ENCODE measurements at regions not wholly inside any gene's neighbourhood (a gene's known extent, or its start where the extent isn't known, plus 50 kb on each side); places are given as distances from the start of the nearest gene placed in this dataset.

DNA sequence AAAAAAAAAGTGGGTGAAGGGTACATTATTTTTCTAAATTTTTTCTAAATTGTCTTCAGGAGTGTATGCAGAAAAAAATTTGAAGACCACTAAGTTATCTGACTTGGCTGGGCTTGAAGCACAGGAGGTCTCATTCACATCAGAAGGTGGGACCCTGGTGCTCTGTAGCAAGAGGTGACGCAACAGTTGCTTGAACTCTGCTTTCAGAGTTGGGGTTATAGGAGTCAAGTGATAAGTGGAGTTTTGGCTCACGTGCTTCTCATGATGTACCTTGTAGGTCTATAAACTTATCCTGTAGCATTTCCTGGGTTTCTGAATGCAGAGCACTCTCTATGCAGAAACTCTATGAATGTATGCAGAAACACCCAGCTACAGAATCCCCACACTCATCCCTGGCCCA lies 58.5 kb upstream of the FOXC1 start:
- DNase-seq (ENCODE audit: low spot score): no peak

DNA sequence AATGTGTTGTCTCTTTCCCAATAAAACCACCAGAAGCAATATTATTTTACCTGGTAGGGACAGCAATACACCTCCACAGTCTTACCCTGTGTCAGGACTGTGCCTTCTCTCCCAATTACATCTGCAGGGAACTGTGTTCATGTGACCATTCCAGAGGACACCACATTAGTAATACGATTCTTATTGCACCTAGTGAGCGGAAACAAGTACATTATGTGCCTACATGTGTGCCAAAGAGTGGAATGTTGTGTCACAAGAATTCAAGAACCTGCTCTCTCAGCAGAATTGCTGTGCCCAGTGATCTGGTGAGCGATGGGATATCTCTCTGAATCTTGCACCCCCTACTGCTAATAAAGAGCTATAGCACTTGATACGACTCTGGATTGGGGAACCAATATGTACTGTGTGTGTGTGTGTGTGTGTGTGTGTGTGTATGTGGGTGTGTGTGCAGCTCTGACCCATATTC lies 57.4 kb upstream of the FOXC1 start:
- DNase-seq (ENCODE audit: low spot score): peak; percentile 22

DNA sequence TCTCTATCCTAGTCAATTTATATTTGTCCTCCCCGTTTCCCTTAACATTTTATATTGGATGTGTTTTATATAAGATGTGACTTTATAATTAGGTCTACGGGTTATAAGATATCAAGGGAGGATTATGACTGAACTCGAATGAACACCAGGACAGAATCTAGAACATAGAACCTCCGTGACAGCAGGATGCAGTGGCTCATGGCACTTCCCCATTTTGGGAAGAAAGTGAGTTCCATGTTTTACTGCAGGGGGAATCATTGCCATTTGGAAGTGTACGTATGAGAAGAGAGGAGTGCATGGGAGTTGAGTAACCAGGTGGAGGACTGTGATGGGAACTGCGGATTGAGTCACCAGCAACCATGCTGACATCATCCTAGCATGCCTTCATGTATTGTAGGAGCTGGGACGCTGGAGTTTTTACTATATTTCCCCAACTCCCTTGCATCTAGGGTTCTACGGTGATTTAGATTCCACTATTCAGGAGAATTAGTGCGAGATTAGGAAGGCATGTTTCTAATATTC lies 56.1 kb upstream of the FOXC1 start:
- no peak for DNase-seq (ENCODE audit: low spot score)

DNA sequence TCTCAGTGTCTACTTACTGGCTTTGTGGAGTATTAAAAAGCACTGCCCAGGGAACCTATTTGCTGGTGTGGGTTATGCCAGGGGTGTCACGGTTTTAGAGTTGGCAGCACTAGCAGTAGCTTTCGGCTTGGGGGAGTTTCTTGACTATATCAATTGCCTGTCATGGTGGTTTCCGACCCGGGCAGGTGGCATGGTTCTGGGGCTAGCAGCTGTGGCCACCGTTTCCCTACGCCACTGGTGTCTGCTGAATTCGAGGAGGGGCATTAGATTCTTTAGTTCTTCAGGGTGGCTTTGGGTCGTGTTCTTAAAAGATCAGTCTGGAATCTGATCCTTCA lies 55.6 kb upstream of the FOXC1 start:
- no peak for DNase-seq (ENCODE audit: low spot score)

DNA sequence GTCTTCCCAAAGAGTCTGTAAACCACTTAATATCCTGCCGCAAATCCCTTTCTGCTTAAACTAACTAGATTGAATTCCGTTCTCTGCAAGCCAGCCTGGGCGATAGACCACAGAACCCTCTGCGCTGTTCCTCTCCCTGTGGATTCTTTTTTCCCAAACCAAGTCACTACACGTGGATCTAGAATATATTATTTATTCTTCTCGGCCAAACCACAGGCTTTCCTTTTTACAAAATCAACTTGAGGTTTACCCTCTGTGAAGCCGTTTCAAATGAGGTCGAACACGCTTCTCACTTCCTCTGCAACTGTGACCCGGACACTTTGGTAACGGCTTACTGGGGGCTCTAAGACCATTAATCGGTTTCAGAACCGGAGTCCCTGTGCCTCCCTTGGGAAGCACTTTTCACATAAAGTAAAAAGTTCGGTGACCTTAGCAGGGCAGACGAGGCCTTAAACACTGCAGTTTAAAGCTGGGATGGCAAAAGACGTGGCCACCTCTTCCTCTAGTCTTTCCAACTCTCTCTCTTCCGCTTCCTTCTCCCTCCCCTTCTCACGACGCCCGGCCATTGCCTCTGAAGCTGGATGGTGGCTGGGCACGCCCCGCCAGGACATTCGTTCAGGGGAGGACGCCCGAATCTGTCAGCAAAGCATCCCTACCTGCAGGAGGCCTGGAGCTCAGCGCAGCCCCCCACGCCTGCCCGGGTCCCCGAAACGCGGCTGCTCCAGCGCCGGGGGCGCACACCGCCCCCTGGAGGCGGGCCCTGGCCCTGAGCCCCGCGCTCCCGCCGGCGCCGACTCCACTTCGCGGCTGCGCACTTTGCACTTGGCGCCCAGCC lies 55.0 kb upstream of the FOXC1 start:
- DNase-seq (ENCODE audit: low spot score): no peak

DNA sequence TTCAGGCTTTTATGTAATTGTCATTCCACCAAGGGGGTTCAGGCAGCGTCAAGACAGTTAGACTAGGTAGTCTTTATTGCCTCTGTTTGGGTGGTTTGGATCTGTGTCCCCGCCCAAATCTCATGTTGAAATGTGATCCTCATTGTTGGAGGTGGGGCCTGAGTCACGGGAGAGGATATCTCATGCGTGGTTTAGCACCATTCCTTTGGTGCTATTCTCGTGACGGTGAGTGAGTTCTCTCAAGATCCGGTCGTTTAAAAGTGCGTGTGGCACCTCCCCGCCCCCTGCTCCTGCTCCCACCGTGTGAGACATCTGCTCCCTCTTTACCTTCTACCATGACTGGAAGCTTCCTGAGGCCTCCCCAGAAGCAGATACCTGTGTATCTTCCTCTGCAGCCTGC lies 51.3 kb upstream of the FOXC1 start:
- DNase-seq (ENCODE audit: low spot score): no peak

Data from HuH-7.5 (cell line).